ENCODE measurements at regions not wholly inside any gene's neighbourhood (a gene's known extent, or its start where the extent isn't known, plus 50 kb on each side); places are given as distances from the start of the nearest gene placed in this dataset.

GRCh38 chr9:97779608-97780007, 73.4 kb upstream of the FOXE1 start:
- Histone ChIP-seq H3K27ac (no peak overlapping the region), H3K36me3 (no peaks in the 10 kb centered on the region), H3K4me1 (no peaks in the 10 kb centered on the region), H3K27me3 (peaks cover 33% of the 10 kb centered on the region), H3K9me3 (peaks cover 0 to 22% (median 0%) of the 10 kb centered on the region in 3 donors), H3K4me3 (no peak overlapping the region)
- ATAC-seq: no peak
- WGBS, 2 donors (ENCODE audit: low coverage in 1 of 2): 75 to 80% methylated on average over 1 of the region's 2 CpGs
- TF ChIP-seq POLR2A (IDR thresholded peaks at IDR 0.05): no peak
- TF ChIP-seq EP300 (IDR thresholded peaks at IDR 0.05): no peak
- TF ChIP-seq CTCF (IDR thresholded peaks at IDR 0.05): no peak
- TF ChIP-seq POLR2AphosphoS5 (IDR thresholded peaks at IDR 0.05): no peak

- 50 to 67% methylated on average over 1 of the region's 1 CpG for WGBS, 2 donors (ENCODE audit: low coverage in 1 of 2)
- Histone ChIP-seq H3K36me3 (no peaks in the 10 kb centered on the region), H3K9me3 (peaks cover 0 to 22% (median 0%) of the 10 kb centered on the region in 3 donors), H3K4me1 (no peaks in the 10 kb centered on the region), H3K4me3 (no peak overlapping the region), H3K27me3 (peaks cover 33% of the 10 kb centered on the region), H3K27ac (no peak overlapping the region)
- ATAC-seq: no peak
- no peak for TF ChIP-seq POLR2A (IDR thresholded peaks at IDR 0.05)
- TF ChIP-seq EP300 (IDR thresholded peaks at IDR 0.05): no peak
- no peak for TF ChIP-seq CTCF (IDR thresholded peaks at IDR 0.05)
- TF ChIP-seq POLR2AphosphoS5 (IDR thresholded peaks at IDR 0.05): no peak
Observed at GRCh38 chr9:97781902-97782301, 71.1 kb upstream of the FOXE1 start.

- WGBS, 2 donors (ENCODE audit: low coverage in 1 of 2): 57 to 61% methylated on average over 5 of the region's 5 CpGs
- no peak for ATAC-seq
- TF ChIP-seq POLR2AphosphoS5 (IDR thresholded peaks at IDR 0.05): no peak
- TF ChIP-seq EP300 (IDR thresholded peaks at IDR 0.05): no peak
- TF ChIP-seq CTCF (IDR thresholded peaks at IDR 0.05): no peak
- TF ChIP-seq POLR2A (IDR thresholded peaks at IDR 0.05): no peak
- no peaks in the 10 kb centered on the region for H3K4me1 ChIP-seq
- no peak overlapping the region for H3K4me3 ChIP-seq
- H3K36me3 ChIP-seq: no peaks in the 10 kb centered on the region
- H3K27ac ChIP-seq: no peak overlapping the region
- H3K9me3 ChIP-seq: no peaks in the 10 kb centered on the region
- peaks cover 43% of the 10 kb centered on the region for H3K27me3 ChIP-seq
Observed at GRCh38 chr9:97786341-97786740, 66.7 kb upstream of the FOXE1 start.

- ATAC-seq: no peak
- H3K27ac ChIP-seq: no peak overlapping the region
- WGBS, 2 donors (ENCODE audit: low coverage in 1 of 2): no CpG with 5 or more reads among the region's 1 CpG
- no peaks in the 10 kb centered on the region for H3K4me1 ChIP-seq
- peaks cover 40% of the 10 kb centered on the region for H3K27me3 ChIP-seq
- no peaks in the 10 kb centered on the region for H3K9me3 ChIP-seq
- no peak for TF ChIP-seq POLR2A (IDR thresholded peaks at IDR 0.05)
- no peak for TF ChIP-seq EP300 (IDR thresholded peaks at IDR 0.05)
- no peak for TF ChIP-seq CTCF (IDR thresholded peaks at IDR 0.05)
- no peak for TF ChIP-seq POLR2AphosphoS5 (IDR thresholded peaks at IDR 0.05)
- no peaks in the 10 kb centered on the region for H3K36me3 ChIP-seq
- H3K4me3 ChIP-seq: no peak overlapping the region
Observed at GRCh38 chr9:97787551-97787950, 65.5 kb upstream of the FOXE1 start.

GRCh38 chr9:97788763-97789663, 64.0 kb upstream of the FOXE1 start:
- Histone ChIP-seq H3K9me3 (no peaks in the 10 kb centered on the region), H3K27ac (no peak overlapping the region), H3K4me3 (no peak overlapping the region), H3K4me1 (no peaks in the 10 kb centered on the region), H3K36me3 (no peaks in the 10 kb centered on the region), H3K27me3 (peaks cover 44% of the 10 kb centered on the region)
- 73 to 76% methylated on average over 6 to 7 of the region's 7 CpGs for WGBS, 2 donors (ENCODE audit: low coverage in 1 of 2)
- ATAC-seq: no peak
- TF ChIP-seq POLR2AphosphoS5 (IDR thresholded peaks at IDR 0.05): no peak
- TF ChIP-seq CTCF (IDR thresholded peaks at IDR 0.05): no peak
- no peak for TF ChIP-seq POLR2A (IDR thresholded peaks at IDR 0.05)
- no peak for TF ChIP-seq EP300 (IDR thresholded peaks at IDR 0.05)

All from gastroesophageal sphincter (tissue), 4 donors.